ENCODE measurements at regions not wholly inside any gene's neighbourhood (a gene's known extent, or its start where the extent isn't known, plus 50 kb on each side); places are given as distances from the start of the nearest gene placed in this dataset.

DNA sequence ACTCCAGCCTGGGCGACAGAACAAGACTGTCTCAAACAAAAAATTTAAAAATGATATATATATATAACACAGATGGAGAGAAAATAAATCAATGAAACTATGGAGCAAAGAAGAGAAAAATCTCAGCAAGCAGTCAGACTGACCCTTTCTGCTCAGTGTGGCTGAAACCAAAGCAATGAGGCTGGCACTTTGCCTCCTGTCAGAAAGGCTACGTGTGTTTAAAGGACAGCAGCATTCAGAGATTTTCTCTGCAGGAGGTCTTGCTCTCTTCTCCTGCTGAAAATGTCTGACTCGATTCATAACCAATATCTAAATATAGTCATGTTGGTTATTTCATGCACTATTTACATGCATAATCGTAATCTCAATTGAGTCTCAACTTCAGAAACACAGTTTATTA, 527.0 kb upstream of the JARID2 start:
- DNase-seq (ENCODE audit: low read depth) = no peak
- TF ChIP-seq, protein P1, sequence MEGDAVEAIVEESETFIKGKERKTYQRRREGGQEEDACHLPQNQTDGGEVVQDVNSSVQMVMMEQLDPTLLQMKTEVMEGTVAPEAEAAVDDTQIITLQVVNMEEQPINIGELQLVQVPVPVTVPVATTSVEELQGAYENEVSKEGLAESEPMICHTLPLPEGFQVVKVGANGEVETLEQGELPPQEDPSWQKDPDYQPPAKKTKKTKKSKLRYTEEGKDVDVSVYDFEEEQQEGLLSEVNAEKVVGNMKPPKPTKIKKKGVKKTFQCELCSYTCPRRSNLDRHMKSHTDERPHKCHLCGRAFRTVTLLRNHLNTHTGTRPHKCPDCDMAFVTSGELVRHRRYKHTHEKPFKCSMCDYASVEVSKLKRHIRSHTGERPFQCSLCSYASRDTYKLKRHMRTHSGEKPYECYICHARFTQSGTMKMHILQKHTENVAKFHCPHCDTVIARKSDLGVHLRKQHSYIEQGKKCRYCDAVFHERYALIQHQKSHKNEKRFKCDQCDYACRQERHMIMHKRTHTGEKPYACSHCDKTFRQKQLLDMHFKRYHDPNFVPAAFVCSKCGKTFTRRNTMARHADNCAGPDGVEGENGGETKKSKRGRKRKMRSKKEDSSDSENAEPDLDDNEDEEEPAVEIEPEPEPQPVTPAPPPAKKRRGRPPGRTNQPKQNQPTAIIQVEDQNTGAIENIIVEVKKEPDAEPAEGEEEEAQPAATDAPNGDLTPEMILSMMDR (IDR thresholded peaks at IDR 0.05; ENCODE audit: control insufficient read depth, insufficient read depth, low read depth, low read length, missing control alignments) = no peak
- no peak overlapping the region for H3K4me3 ChIP-seq (ENCODE audit: control insufficient read depth, low read depth, low read length)

DNA sequence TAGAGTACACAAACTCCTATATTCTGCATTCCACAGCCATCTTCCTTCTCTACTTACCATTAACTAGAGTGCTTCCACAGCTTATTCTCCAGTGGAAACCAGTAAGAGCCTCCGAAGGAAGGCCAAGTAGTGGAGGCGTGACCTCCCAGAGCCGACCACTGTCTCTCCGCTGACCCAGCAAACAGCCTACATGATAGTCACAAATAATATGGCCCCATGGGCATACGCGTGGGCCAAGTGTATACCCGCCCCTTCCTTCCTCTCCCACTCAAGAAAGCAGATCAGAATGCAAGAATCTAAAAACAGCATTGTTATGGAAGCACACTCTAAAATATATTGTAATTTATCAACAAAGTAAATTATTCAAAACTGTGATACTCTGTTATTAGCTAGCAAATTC, 526.6 kb upstream of the JARID2 start:
- no peak for DNase-seq (ENCODE audit: low read depth)
- TF ChIP-seq, protein P1 (IDR thresholded peaks at IDR 0.05; ENCODE audit: control insufficient read depth, insufficient read depth, low read depth, low read length, missing control alignments) = no peak
- H3K4me3 ChIP-seq (ENCODE audit: control insufficient read depth, low read depth, low read length) = no peak overlapping the region

DNA sequence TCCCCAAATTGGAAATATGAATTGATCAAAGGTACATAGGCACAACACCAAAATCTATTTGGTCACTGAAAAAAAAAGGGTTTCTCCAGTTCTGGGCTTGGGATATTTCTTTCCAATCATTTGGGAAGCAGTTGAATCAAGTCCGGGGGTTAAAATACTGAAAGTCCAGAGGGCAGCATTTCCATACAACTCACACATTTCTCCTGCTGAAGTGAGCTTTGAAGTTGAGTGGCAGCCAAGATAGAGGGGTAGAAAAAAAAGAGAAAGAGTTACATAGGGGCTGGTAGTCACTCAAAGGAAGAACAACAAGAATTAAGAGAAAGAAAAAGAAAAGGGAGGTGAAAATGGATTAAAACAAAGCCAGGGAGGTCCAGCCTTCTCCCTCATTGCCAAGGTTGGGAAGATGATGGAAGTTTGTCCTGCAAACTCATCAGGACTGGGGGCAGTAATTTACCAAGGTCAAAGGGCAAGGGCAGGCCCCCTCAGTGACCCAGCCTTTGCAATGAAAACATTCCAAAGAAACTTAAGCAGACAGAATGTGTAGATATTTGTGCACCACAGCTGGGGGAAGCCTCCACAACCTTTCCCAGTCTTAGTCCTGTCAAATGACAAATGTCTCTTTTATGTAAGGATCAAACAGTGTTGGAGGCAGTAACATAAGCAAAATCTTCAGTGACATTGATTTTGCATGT, 525.3 kb upstream of the JARID2 start:
- no peak for DNase-seq (ENCODE audit: low read depth)
- H3K4me3 ChIP-seq (ENCODE audit: control insufficient read depth, low read depth, low read length) = no peak overlapping the region
- TF ChIP-seq, protein P1 (IDR thresholded peaks at IDR 0.05; ENCODE audit: control insufficient read depth, insufficient read depth, low read depth, low read length, missing control alignments) = no peak

DNA sequence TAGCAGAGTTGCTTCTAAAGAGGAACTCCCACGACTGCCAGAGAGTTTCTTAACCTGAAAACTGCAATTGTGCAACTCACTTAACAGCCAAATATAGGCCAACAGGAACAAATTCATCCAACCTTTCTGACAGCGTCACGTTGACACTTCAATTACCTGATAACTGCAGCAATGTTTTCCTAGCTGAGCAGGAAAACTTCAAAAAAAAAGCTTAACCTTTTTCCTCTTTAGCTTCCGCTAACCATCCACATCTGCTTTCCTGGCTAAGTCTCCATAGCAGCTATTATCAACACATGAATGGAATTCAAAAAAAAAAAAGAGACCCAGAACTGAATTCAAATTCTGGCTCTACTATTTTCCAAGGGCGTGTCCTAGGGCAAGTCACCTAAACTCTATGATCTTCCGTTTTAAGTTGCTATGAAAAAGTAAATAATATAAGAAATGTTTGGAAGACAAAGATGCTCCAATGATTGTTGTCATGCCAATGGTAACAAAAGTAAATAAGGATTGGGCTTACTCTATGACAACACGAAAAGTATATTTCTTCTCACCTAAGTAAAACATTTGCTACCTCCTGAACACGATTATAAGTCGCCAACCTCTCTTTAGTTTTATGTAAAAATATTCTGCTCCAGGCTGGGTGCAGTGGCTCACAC, 524.6 kb upstream of the JARID2 start:
- TF ChIP-seq, protein P1 (IDR thresholded peaks at IDR 0.05; ENCODE audit: control insufficient read depth, insufficient read depth, low read depth, low read length, missing control alignments) = no peak

DNA sequence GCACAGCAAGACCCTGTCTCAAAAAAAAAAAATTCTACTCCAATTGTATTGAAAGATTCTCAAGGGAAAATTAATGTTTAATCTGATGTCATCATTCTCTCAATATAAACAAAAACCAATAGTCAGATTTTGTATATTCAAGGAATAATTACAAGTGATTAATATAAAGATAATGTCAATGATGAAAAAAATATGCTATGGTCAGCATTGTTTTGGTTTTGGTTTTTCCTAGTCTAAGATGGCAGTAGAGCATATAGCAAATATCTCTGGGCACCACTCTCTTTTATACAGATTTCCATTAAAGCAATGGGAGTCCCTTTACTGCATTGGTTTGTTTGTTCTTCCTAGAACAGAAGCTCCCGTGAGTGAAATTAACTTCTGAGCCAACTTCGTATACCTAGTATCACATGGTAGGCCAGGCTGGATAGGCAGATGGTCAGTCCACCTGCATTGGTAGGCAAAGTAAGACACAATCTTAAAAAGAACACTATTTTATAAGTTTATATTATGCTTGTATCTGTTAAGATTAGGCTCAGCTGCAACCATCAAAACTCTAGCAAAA, 523.8 kb upstream of the JARID2 start:
- no peak overlapping the region for H3K4me3 ChIP-seq (ENCODE audit: control insufficient read depth, low read depth, low read length)
- DNase-seq (ENCODE audit: low read depth) = no peak
- TF ChIP-seq, protein P1 (IDR thresholded peaks at IDR 0.05; ENCODE audit: control insufficient read depth, insufficient read depth, low read depth, low read length, missing control alignments) = no peak

More for the DNA sequence above, 524.6 kb upstream of the JARID2 start:
- no peak for DNase-seq (ENCODE audit: low read depth)
- no peak overlapping the region for H3K4me3 ChIP-seq (ENCODE audit: control insufficient read depth, low read depth, low read length)

DNA sequence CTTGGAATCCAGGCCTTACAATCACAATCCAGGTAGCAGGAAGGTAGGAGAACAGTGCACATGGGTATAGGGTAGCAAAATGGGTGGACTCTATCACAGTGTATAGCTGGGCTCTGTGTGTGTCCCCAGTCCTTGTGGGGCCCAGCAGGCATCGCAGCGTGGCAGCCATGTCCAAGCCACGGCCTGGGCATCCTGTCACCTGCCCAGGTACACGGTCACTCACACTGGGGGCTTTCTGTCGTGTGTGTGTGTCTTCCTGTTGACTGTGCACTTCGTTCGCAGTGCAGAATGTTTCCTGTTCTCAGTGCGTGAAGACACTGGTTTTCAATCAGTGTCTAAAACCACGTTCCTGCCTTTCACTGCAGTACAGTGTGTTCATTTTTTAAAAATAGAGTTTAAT, 523.2 kb upstream of the JARID2 start:
- no peak for DNase-seq (ENCODE audit: low read depth)
- no peak overlapping the region for H3K4me3 ChIP-seq (ENCODE audit: control insufficient read depth, low read depth, low read length)
- TF ChIP-seq, protein P1 (IDR thresholded peaks at IDR 0.05; ENCODE audit: control insufficient read depth, insufficient read depth, low read depth, low read length, missing control alignments) = no peak
